D721Med (cell line): ENCODE measurements at regions not wholly inside any gene's neighbourhood (a gene's known extent, or its start where the extent isn't known, plus 50 kb on each side); places are given as distances from the start of the nearest gene placed in this dataset.

Experiments used
- DNase-seq: peaks from one replicate; pipeline ENCODE4 v3.0.0; 2011; ENCODE audit warnings: low spot score; ENCODE audit not compliant: insufficient read length
- FAIRE-seq: peaks from 2 replicates; lab custom pipeline; 2011; peaks lifted over from hg19 to GRCh38; lab: Jason Lieb, UNC
- TF ChIP-seq, protein P1 (sequence below): IDR thresholded peaks from 2 replicates; pipeline ENCODE4 v1.5.1; 2012; ENCODE audit warnings: mild to moderate bottlenecking, control low read depth; ENCODE audit not compliant: insufficient read depth; ENCODE audit errors: missing control alignments

DNA sequence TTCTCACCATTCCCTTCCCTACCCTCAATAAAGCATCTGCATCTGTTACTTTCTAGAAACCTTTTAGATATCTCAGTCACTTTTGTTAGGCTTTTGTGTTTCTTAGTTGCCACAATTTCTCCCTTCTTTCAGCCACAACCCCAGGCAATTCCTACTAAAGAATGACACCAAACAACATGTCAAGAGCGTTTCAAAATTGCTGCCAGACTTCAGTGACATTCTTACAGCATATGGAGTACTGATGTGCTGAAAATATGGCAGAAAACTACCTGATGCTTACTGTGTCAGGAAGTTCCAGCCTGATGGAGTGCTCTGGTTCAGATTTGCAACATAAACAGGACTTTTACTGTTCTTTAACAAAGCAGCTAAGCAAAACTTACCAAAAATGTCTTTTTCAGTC, 957.7 kb upstream of the POU3F3 start:
- TF ChIP-seq, protein P1, sequence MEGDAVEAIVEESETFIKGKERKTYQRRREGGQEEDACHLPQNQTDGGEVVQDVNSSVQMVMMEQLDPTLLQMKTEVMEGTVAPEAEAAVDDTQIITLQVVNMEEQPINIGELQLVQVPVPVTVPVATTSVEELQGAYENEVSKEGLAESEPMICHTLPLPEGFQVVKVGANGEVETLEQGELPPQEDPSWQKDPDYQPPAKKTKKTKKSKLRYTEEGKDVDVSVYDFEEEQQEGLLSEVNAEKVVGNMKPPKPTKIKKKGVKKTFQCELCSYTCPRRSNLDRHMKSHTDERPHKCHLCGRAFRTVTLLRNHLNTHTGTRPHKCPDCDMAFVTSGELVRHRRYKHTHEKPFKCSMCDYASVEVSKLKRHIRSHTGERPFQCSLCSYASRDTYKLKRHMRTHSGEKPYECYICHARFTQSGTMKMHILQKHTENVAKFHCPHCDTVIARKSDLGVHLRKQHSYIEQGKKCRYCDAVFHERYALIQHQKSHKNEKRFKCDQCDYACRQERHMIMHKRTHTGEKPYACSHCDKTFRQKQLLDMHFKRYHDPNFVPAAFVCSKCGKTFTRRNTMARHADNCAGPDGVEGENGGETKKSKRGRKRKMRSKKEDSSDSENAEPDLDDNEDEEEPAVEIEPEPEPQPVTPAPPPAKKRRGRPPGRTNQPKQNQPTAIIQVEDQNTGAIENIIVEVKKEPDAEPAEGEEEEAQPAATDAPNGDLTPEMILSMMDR, result no peak
- FAIRE-seq (no peak), DNase-seq (no peak)

- FAIRE-seq (no peak), DNase-seq (no peak)
- TF ChIP-seq, protein P1, result no peak
These were observed 955.4 kb upstream of the POU3F3 start for GRCh38 chr2:103898561-103898960.

DNA sequence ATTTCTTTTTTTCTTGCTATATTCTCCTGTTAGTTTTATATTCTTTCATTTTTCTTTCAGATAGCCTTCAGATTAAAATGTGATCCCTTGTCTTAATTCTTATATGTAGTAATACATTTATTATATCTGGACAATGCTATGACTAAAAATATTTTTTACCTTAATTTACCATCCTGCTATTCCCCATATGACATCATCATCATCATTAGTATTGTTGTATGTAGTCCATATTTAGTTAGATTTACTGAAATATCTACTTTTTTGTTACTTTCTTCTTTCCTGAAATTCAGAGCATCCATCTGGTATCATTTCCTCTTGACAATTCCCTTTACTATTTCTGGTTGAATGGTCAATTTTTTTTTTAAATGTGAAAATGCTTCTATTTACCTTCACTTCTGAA, 951.6 kb upstream of the POU3F3 start:
- TF ChIP-seq, protein P1, result no peak
- FAIRE-seq (no peak), DNase-seq (no peak)

- TF ChIP-seq, protein P1, result no peak
- no peak for DNase-seq
These were observed 932.8 kb upstream of the POU3F3 start for GRCh38 chr2:103921161-103921560.

GRCh38 chr2:103942199-103942598, 911.7 kb upstream of the POU3F3 start:
- no peak for DNase-seq
- TF ChIP-seq, protein P1, result no peak
- FAIRE-seq, result no peak

More at GRCh38 chr2:103921161-103921560, 932.8 kb upstream of the POU3F3 start:
- FAIRE-seq, result no peak

DNA sequence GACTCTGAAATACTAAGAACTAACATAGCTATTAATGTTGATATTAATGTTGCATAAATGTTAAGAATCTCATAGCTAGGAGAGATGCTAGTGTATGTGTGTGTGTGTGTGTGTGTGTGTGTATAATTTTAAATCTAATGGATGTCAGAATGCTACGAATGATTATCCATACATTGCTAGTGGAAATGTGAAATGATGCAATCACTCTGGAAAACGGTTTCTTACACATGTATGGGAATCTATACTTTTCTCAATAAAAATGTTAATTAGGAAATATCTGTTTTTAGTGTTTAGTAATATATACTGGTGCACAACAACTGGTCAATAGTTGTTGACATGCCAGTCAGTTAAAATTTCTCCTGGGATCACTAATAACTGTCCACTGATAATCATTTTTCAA, 908.8 kb upstream of the POU3F3 start:
- FAIRE-seq (no peak), DNase-seq (no peak)

More for the DNA sequence above, 908.8 kb upstream of the POU3F3 start:
- TF ChIP-seq, protein P1, result no peak
